Activated effector memory CD4-positive, alpha-beta T cell treated with anti-CD3 and anti-CD28 coated beads, Interleukin-2, amount 50 U/mL, for 16 hours (primary cell): ENCODE measurements at regions not wholly inside any gene's neighbourhood (a gene's known extent, or its start where the extent isn't known, plus 50 kb on each side); places are given as distances from the start of the nearest gene placed in this dataset.
"Not testable (repeated sequence)": the region's sequence is repeated elsewhere in the genome, so short reads cannot be mapped to it uniquely, and the experiment has no call there.

Experiments used
- DNase-seq: peaks from one replicate; pipeline ENCODE4 v3.0.0-alpha.2; 2020

DNA sequence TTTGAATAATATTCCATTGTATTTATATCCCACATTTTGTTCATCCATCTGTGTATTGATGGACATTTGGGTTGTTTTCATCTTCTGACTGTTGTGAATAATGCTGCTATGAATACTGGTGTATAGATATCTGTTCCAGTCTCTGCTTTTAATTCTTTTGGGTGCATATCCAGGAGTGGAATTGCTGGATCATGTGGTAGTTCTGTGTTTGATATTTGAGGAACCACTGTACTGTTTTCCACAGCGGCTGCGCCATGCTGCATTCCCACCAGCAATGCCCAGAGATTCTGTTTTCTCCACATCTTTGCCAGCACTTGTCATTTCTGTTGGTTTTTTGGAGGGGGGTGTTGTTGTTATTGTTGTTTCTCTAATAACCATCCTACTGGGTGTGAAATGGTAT, 131.6 kb upstream of the KIF26B start:
- DNase-seq, result no peak

DNA sequence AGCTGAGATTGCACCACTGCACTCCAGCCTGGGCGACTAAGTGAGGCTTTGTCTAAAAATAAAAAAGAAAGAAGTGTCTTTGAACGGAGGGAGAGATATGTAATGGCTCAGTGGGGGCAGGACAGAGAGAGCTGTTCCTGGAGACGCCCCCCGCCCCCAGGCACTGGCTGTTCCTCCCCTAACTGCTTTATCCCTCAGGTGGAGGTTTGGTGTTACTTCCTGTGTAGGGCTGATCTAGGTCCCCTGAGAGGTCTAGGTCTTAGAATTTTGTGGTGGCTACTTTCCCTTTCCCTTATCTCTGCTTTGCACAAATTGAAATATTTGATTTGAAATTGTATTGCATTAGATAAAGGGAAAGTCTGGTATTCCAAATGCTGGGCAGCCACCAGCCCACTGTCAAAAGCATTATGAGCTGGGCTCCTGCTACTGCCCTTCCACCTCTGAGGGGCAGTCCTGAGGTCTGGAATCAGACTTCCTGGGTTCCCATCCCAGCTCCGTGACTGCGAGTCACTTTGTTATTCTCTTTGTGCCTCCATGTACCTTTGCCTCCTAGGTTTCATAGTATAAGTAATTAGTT, 134.8 kb upstream of the KIF26B start:
- DNase-seq, result no peak

DNA sequence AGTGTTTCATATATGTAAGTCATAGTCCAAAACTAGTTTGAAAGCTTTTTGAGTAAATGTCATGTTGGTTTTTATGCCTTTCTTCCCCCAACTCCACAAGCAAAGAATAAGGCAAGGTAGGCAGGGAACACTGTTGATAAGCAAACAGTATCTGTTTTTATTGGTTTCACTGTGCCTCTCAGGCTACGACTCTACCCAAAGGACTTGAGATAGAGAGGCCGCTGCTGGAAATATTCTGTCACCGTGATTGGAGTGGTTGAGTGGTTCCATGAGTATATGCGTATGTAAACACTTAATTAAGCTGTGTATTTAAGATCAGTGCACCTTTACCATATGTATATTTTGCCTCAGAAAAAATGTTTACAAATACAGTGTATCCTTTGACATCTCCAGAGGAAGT, 138.1 kb upstream of the KIF26B start:
- no peak for DNase-seq

DNA sequence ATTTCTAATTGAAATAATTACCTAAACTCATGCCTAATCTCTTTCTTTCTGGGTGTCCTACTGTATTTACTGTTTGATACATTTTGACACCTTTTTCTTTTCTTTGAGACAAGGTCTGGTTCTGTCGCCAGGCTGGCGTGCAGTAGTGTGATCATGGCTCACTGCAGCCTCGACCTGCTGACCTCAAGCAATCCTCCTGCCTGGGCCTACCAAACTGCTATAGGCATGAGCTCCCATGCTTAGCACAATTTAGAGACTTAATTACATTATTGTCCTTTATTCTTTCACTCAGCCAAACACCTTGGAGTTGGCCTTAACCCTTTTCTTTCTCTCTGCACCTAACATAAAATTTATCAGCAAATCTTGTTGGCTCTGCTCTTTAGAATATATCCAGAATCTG, 139.8 kb upstream of the KIF26B start:
- DNase-seq, result no peak

DNA sequence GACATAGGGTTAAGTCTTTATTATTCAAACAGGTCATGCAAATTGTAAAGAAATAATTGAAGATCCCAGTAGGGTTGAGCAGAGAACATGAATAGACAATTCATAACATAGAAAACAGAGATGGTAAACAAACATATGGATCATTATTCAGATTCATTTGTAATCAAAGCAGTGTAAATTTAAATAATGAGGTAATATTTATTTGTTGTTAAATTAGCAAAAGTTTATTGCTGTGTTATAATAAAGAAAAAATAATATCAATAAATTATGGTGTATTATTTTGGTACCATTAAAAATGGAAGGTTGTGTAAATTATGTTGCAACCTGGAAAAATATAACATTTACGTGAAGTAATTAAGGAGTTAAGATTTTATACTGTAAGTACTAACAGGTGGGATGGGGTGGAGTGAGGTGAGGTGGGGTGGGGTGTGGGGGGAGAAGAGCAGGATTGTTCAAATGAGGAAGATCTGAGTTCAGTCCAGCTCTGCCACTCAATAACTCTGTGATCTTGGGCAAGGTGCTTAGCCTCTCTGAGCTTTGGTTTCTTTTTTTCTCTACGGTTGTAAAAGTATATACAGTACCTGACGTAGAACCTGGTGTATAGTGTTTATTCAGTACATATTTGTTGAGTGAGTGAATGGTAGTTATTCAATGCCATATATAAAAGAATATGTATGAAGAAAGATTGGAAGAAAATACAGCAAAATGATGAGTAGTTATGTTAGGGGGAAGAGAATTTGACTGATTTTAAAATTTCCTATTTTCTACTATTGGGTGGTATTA, 140.3 kb upstream of the KIF26B start:
- DNase-seq, result no peak

DNA sequence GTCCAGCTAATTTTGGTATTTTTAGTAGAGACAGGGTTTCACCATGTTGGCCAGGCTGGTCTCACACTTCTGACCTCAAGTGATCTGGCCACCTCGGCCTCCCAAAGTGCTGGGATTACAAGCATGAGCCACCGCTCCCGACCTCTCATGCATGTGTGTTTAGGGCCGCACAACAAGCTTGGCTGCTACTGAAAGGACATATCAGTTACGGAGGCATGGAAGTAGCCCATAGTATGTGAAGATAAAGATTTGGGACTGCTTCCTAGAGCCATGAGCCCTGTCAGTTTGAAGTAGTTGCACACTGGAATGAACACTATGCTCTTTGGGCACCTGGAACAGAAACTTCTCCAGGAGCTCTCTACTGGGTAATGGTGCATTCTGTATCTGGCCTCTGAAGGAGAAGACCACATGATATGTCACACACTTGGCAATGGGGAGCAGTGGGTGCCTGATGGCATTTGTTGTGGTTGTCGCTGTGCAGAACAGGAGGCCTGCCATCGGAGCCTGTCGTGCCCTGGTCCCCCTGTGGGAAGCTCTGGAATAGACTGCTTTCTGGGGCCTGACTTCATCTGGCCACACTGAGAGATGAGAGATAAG, 144.7 kb upstream of the KIF26B start:
- no peak for DNase-seq

DNA sequence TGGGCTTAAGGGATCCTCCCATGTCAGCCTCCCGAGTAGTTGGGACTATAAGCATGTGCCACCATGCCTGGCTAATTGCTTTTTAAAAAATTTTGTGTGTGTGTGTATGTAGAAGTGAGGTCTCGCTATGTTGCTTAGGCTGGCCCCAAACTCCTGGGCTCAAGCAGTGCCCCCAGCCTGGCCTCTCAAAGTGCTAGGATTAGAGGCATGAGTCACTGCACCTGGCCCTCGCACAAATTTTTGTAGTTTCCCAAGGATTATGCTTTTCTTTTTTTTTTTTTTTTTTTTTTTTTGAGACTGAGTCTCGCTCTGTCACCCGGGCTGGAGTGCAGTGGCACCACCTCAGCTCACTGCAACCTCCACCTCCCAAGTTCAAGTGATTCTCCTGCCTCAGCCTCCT, 144.4 kb upstream of the HNRNPU start:
- DNase-seq, result no peak

DNA sequence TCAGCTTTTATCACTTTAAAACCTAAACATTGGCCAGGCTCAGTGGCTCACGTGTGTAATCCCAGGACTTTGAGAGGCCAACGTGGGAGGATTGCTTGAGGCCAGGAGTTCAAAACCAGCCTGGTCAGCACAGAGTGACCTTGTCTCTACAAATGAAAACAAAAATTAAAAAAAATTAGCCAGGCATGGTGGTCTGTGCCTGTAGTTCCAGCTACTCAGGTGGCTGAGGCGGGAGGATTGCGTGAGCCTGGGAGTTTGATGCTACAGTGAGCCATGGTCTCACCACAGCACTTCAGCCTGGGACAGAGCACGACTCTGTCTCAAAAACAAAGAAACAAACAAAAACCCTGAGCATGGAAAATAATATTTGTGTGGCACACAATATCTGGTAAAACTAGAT, 143.5 kb upstream of the HNRNPU start:
- no peak for DNase-seq

DNA sequence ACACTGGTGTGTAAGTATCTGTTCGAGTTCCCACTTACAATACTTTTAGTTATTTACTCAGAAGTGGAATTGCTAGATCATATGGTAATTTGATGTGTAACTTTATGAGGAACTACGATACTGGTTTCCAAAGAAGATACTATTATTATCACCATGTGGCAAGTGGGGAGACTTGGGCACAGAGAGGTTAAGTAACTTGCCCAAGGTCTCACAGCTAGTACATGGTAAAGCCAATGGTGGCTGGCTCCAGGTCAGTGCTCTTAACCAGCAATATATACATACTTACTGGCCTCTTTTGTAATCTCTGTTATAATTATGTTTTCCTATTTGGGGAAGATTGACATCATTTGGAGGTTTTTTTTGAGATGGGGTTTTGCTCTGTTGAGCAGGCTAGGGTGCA, 138.9 kb upstream of the HNRNPU start:
- no peak for DNase-seq

DNA sequence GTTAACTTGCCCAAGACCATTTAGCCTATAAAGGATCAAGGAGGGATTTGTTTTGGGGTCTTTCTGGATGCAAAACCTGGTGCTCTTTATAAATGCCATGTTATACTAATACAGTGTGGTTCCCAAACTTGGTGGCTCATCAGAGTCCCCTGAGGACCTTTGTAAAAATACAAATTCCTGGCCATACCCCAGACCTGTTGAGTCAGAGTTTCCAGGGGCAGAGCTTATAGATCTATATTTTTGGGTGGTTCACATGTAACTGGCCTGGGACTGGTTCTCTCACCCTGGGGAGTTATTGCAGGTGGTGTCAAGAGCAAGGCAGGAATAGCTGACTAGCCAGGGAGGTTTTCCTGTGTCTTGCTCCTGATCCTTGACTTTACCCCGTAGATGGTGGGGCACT, 136.9 kb upstream of the HNRNPU start:
- no peak for DNase-seq

DNA sequence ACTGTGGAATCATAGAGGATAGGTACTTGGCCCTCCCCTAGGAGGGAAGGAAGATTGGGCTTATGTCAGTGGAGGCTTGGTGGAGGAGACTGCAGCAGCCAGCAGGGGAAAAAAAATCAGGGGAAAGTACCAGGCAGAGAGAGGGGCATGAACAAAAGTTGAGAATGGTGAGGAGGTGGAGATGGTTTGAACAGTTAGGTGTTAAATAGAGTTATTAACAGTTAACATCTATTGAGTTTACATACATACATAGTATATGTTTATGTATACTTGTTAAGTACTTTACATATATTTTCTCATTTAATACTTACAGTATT, 136.5 kb upstream of the HNRNPU start:
- DNase-seq, result no peak

DNA sequence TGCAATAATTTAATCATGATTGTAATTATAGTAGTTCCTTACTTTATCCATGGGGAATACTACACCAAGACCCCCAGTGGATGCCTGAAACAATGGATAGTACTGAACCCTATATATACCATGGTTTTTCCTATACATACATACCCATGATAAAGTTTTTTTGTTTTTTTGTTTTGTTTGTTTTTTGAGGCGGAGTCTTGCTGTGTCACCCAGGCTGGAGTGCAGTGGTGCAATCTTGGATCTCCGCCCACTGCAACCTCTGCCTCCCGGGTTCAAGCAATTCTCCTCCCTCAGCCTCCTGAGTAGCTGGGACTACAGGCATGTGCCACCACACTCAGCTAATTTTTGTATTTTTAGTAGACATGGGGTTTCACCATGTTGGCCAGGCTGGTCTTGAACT, 135.3 kb upstream of the HNRNPU start:
- not testable (repeated sequence) for DNase-seq

DNA sequence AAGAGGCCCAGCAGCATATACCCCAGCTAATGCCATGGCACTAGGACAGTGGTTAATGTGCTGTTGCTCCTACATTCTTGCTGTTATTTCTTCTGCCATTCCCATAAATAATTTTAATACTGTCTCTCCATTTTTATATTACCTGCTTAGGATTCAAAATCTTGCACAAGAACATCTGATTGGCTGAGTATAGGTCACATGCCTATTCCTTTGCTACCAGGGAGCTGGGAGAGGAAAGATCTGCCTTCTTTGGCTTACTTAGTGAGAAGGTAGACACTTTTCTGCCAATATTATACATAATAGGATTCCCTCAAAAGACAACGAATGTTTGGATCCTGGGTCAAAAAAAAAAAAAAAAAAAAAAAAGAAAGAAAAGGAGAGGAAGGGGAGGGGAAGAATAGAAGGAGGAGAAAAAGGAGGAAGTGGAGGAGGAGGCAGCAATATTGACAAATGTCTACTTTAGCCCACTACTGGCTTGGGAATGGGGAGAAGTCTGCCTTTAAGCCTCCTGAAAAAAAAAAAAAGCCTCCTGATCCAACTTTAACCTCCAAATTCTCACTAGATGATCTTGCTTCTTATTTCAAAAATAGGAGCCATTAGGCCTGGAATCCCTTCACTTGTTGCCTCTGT, 134.5 kb upstream of the HNRNPU start:
- DNase-seq, result no peak

DNA sequence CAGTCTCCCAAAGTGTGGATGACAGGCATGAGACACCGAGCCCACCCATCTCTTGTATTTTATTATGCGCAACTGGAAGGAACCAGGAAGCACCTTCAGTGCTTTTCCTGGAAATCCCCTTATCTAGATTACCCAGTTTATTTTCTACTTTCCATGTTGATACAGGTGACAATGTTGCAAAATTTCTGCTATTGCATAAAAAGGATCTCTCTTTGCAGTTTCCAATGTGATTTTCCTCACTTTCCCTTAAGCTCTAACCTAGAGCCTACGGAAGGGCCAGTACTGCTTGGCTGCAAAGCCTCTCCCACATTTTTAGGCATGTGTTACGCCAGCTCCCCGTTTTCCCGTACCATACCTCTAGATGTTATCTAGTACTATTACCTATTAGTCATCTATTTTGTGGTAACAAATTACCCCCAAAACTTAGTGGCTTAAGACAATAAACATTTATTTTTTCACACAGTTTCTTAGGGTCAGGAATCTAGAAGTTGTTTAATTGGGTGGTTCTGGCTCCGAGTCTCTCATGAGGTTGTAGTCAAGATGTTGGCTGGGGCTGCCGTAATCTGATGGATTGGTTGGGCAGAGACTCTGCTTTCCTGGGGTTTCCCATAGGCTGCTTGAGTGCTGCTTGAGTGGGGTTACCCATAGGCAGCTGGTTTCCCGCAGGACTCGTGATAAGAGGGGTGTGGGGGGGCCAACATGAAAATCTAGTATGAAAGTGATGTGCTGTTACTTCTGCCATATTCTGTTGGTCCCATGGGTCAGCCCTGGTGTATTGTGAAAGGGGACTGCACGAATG, 131.5 kb upstream of the HNRNPU start:
- no peak for DNase-seq

DNA sequence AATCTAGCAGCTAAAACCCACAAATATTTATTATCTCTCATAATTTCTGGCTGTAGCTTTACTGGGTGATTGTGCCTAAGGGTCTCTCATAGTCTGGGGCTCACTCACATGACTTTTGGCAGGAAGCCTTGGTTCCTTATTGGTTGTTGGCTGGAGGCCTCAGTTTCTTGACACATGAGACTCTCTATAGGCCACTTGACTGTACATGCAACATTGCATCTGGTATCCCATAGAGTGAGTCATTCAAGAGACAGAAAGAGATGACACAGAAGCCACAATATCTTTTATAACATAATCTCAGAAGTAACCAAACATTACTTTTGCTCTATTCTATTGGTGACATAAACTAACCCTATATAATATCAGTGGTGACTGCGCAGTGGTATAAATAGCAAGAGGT, 128.5 kb upstream of the HNRNPU start:
- no peak for DNase-seq

DNA sequence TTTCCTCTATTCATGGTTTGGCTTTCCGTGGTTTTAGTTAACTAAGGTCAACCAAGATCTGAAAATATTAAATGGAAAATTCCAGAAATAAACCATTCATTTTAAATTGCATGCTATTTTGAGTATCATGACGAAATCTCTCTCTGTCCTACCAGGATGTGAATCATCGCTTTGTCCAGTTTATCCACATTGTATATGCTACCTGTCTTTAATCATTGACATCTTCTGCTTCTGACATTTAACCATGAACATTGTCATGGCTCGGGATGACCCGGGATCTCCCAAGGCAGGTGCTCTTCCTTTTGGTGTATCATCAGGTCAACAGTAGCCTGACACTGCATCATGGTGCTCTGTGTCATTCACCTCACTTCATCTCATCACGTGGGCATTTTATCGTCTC, 125.5 kb upstream of the HNRNPU start:
- DNase-seq, result no peak

DNA sequence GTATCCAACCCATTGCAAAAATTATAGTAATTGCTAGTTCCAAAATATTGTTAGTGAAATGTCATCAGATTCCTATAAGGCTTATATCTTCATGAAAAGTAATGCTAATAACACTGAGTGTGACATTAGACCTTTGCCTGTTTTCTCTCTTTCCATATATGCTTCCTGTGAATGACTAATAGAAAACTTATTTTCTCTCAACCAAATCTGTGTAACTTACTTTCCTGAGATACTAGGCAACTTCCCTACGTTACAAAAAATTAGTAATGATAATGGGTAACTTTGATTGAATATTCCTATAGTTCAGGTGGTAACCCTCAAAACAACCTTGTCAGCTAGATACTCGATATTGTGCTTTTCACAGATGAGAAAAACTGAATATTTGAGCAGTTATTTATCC, 124.2 kb upstream of the HNRNPU start:
- DNase-seq, result no peak

DNA sequence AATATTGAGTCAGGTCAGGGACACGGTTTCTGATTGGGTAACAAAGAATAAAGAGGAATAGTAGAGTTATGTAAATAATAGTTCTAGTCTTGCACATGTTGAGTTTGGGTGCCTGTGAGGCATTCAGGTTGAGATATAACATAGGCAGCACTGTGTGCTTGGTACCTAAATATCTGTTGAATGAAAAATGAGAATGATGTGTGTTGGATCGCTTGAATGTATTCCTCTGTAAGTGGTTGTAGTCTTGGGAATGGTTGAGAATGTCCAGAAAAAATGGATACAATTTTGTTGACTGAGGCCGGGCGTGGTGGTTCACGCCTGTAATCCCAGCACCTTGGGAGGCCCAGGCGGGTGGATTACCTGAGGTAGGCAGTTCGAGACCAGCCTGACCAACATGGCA, 116.3 kb upstream of the HNRNPU start:
- DNase-seq, result no peak

DNA sequence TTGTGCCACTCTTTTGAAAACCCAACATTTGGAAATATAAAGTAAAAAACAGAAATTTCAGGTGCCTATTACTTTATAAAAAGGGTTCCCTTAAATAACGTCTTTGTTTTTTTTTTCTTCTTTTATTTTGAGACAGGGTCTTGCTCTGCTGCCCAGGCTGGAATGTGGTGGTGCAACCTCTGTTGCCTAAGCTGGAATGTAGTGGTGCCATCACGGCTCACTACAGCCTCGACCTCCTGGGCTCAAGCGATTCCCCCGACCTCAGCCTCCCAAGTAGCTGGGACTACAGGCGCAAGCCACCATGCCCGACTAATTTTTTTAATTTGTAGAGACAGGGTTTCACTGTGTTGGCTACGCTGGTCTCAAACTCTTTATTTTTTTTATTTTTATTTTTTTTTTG, 110.2 kb upstream of the HNRNPU start:
- no peak for DNase-seq

DNA sequence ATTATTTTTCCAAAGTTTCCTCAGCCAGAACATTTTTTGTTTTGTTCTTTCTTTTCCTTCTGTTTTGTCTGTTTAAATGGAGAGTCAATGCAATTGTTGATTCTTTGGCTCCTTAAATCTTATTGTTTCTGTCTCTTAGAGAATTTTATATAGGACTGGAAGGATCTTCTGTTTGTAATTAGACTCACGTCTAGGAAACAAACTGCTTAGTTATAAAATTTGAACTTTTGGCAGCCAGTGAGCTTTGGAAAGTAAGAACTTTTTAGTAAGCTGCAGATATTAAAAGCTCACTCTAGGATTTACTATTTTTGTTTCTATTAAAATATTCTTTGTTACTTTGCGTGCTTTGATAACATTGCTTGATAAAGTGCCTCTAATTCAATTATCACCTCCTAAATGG, 109.8 kb upstream of the HNRNPU start:
- no peak for DNase-seq

DNA sequence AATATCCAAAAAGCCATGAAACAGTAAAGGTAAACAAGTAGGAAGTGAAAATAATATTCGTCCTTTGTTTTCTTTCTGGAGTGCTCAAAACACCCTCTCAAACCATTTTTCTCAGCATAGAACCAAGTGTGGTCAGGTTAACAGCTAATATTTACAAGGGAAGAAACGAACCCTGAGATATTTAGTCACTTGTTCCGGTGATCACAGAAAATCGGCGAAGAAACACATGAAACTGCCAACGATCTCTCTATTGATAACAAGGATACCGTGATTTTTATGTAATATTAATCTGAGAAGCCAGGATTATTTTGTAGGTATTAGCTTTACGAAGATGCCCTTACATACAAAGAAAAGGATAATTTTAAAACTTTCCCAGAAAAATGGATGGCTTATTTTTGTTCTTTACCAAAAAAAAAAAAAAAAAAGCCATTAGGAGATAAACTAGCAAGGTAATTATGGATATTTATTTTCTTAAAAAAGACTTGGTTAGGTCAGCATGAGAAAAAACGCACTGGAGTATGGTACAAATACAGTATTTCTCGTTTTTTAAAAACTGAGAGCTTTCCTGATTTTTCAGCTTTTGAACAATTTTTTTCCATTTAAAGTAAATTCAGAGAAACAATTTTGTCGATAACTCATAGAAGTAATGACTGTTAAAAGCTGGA, 107.3 kb upstream of the HNRNPU start:
- DNase-seq, result no peak

DNA sequence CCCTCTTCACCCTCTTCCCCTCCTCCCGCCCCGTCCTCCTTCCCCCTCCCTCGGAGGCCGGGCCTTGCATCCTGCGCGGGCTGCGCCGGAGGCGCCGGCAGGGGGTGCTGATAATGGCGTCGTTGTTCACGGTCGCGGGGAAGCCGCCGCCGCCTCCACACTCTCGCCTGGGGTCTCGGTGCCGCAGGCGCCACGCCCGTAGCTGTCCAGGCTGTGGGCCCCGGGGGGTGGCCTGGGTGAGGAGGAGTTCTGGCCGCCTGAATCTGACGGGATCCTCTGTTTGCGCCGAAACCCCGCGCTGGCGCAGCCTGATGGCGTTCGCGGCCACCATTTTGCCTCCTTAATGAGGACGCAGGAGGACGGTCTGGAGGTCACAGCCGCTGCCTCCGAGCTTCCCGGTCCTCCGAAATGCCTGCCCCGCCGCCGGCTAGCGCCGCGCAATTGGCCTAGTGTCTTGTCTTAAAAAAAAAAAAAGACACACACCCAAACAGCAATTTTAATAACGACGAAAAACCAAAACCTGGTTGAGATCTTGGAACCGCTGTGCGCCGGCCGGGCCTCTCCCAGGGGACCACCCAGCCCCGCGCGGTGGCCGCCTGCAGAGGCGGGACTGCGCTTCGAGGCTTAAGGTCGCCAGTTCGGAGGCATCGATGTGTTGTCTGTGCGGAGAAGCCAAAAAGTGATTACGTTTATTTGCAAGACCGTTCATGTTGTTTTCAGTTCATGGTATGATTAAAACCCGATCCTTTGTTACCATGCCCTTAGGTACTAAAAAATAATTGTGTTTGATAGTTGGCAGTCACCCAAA, 106.6 kb upstream of the HNRNPU start:
- DNase-seq, result peak; percentile 97
